Stimulated activated CD8-positive, alpha-beta memory T cell treated with anti-CD3 and anti-CD28 coated beads, Interleukin-4, amount 100 ng/mL, for 1 hour (primary cell): ENCODE measurements at regions not wholly inside any gene's neighbourhood (a gene's known extent, or its start where the extent isn't known, plus 50 kb on each side); places are given as distances from the start of the nearest gene placed in this dataset.

Source experiments
- DNase-seq, 2 donors: peaks; one replicate each; pipeline ENCODE4 v3.0.0-alpha.2; 2020; ENCODE audit warnings: low read depth in 2 of 2, low spot score in 1 of 2

- no peak for DNase-seq
Observed at GRCh38 chr11:127458561-127458960, 458.0 kb upstream of the KIRREL3 start.

DNA sequence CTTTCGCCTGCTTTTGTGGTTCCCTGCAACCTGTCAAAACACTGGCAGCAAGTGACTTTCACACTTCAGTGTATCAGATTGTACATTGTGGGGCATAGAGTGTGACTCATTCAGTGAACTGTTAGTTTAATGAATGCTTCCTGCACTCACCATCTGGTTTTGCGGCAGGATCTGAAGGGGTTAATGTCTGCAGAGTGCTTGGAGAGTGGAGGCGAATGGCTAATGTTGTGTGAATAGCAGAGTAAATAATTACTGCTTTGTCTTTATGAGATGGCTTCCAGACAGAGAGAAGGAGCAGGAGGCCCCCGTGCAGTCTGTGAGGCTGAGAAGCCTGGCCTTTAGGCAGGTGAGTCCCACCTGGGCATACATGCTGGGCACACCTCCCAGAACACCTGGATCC lies 454.3 kb upstream of the KIRREL3 start:
- DNase-seq = no peak

DNA sequence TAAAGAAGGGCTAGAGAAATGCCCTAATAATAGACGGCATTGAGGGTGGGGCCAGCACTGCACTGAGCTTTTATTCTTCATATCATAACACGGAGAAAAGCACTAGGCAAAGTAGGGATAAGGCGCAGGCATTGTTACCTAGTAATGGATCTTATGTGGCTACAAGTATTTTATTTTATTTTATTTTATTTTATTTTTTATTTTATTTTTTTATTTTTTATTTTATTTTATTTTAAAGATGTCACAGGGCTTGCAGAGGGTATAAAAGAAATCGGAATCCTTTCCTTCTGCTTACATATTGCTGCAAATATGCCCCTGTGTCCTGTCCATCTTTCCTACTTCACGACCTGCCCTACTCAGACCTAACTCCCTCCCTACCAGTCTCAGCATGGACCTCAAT lies 452.0 kb upstream of the KIRREL3 start:
- no peak for DNase-seq

DNA sequence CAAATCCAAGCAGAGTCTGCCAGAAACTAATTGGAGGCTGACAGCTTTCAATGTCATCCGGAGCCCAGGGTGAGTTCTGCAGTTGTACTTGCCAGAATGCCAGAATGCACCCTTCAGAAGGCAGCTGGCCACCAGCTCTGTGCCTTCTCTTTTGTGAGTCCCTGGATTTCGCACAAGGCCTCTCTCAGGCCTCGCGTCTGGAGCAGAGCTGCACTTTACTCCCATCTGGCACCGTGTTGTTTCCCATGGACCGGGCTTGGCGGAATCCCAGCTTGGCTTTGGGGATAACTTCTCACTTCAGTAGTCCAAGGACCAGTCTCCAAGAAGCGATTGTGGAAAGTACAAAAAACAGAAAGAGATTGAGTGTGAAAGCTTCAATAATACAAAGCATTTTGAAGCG lies 451.3 kb upstream of the KIRREL3 start:
- DNase-seq = no peak

DNA sequence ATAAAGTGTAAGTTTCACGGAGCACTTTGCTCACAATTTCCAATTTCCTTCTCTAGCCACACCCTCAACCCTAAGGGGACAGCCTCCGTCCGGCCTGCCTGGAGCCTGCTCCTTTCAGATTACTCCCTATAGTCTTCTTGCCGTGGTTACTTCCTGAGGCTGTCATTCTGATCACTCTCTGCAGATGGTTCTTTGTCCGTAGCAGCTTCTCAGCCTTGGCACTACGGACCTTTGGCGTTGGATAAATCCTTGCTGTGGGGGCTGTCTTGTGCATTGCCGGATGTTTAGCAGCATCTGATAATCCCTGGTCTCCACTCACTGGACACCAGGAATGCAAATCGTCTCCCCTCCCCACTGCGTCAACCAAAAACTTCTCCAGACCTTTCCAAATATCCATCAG lies 447.5 kb upstream of the KIRREL3 start:
- no peak for DNase-seq

DNA sequence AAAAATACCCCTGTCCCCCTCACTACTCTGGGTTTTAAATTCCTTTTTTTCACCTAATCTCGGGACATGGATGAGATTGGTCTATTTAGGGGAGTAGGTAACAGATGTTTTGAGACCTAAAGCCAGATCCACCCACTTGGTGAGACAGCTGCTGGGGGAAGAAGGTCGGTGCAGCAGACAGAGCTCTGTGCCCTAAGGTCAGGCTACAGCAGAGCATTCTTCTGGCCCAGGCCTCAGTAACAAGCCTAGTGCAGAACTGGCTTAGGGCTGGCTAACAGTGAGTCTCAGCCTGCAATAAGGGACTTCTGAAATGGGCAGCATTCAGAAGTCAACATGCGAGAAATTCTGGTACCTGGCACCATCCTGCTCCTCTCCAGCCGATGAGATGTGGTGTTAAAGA lies 444.9 kb upstream of the KIRREL3 start:
- no peak for DNase-seq

DNA sequence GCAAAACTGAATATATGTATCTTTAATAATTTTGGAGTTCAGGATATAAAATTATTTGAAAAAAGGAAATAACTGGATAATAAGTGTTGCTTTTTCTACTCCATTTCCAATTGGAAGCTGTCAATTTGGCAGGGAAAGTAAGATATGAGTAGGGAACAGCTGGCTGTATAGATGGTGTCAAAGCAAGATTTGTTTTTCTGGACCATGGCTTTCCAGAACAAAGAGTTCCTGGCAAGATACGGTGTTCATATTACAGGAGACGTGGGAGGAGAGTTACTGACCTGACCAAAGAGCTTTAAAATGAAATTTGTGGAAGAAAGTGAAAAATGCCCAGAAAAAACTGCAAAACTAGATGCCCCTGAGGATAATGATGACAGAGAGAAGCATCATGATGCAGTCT lies 442.7 kb upstream of the KIRREL3 start:
- no peak for DNase-seq

DNA sequence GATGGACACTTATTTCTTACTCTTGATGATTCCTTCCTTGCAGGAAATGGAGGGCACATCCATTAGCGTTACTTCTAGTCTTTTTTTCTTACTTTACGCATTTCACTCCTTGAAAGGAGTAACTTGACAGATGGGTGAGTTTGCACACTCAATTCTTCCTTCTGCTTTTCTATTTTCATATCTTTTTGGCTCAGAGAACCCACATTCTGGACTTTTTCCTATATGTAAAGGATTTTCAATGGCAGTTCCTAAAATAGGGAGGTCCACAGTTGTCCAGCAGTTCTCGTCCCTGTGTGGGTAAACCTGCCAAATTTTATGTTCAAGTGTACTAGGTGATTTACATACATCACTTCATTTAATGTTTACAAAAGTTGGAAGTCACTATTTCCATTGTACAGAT lies 440.0 kb upstream of the KIRREL3 start:
- no peak for DNase-seq

DNA sequence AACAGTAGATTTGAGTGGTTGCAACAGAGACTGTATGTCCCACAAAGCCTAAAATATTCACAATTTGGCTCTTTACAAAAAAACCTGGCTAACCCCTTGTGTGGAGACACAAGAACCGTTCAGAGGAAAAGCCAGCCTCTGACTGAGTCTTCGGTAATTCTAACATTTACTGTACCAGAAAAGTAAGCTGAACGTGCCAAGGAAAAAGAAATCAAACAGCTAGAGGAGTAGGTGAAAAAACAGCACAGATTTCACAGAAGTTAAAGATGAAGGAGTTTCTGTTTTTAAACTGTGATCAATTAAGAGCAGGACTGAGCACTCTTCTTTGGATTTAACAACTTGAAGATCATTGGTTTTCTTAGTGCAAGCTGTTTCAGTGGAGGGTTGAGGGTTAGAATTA lies 424.7 kb upstream of the KIRREL3 start:
- DNase-seq = no peak

- no peak for DNase-seq
Observed at GRCh38 chr11:127424661-127425060, 424.1 kb upstream of the KIRREL3 start.

DNA sequence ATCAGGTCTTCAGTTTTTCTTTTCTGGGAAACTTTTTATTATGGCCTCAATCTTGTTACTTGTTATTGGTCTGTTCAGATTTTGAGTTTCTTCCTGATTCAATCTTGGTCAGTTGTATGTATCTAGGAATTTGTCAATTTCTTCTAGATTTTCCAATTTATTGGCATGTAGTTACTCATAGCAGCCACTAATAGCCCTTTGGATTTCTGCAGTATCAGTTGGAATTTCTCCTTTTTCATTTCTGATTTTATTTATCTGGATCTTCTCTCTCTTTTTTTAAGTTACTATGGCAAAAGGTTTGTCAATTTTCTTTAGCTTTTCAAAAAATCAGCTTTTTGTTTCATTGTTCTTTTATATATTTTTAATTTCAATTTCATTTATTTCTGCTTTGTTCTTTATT lies 419.6 kb upstream of the KIRREL3 start:
- DNase-seq = no peak

- DNase-seq = no peak
Observed at GRCh38 chr11:127412722-127413380, 412.3 kb upstream of the KIRREL3 start.

- DNase-seq = no peak
Observed at GRCh38 chr11:127412234-127412633, 411.7 kb upstream of the KIRREL3 start.

DNA sequence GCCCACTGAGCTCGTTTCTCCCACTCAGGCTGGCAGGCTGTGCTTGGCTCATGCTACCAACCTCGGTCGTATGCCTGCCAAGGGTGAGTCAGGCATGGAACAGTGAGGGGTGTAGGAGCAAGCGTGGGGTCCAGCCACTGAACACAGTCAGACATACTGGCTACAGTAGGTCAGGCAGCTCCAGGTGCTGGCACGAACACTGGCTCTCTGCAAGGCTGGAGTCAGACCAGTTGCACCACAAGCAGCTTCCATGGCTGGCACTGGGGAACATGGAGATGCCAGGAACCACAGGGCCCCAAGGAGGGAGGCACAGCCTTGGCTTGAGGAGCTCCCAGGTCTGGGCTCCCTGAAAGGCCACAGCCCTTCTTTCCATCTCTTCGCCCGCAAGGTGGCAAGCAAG lies 410.7 kb upstream of the KIRREL3 start:
- DNase-seq = no peak

DNA sequence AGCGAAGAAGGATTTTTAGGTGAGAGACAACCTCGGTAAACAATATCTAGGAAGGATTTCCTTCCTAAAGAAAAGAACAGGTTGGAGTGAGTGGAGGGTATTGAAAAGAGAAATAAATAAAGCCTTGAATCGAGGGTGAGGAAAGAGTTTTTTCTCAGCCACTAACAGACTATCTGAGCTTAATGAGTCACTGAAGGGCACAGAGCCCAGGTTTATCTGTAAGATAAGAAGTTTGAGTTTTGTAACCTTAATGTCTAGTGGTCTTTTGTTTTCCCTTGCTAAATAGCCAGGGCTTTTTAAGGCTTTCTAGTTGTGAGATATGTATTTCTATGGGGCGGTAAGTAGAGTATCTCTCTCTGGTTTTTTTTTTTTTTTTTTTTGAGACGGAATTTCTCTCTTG lies 394.5 kb upstream of the KIRREL3 start:
- no peak for DNase-seq

DNA sequence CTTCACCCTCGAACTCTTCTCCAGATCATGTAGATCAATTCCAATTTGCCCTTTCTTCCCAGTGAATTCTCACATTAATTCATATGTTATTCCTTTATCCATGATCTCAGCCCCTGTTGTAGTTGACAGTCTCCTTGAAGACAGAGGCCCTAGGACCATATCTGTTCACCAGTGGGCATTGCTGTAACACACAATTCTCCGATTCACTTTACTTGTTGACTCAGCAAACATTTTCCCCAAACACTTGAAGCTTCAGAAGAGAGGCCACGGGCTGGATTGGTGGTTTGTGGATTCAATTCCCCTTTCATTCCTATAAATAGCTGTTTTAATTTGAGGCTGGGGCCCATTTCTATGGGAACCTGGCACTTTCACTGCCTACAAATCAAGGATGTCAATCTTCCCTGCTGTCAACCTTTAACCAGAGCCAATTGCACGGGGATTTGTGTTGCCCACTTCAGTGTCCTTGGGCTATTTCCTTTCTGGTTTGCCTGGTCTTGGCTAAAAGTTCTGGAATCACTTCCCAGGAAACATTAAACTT lies 393.0 kb upstream of the KIRREL3 start:
- no peak for DNase-seq

DNA sequence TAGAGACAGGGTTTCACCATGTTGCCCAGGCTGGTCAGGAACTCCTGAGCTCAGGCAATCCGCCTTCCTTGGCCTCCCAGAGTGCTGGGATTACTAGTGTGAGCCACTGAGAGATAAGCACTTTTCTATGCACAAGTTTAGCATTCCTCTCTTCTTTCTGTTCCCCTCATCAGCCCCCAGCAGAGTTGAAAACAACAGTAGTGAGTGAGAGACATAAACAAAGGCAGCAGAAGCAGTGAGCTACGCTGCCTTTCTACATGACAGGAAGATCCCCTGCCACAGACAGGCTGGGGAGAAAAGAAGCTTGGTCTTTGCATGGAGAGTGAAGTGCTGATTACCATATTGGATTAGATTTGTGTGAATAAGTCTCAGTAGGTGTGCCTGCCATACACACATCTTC lies 392.0 kb upstream of the KIRREL3 start:
- no peak for DNase-seq

DNA sequence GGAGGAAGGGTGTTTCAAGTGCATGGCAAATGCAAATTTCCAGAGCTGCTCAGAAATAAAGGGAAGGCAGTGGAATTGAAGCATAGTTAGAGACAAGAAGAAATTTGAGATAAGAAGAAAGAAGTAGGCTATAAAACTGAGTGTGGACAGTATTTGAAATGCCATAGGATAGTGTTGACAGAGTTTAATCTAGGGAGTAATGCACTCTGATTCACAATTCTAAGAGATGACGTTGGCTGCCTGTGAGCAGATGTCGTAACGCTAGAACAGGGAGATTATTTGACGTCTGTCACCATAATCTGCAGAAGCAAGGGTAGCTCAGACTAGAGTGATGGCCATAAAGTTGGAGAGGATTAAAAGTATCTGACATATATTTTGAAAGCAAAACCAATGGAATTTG lies 389.9 kb upstream of the KIRREL3 start:
- DNase-seq = no peak

- no peak for DNase-seq
Observed at GRCh38 chr11:127385071-127385470, 384.5 kb upstream of the KIRREL3 start.

DNA sequence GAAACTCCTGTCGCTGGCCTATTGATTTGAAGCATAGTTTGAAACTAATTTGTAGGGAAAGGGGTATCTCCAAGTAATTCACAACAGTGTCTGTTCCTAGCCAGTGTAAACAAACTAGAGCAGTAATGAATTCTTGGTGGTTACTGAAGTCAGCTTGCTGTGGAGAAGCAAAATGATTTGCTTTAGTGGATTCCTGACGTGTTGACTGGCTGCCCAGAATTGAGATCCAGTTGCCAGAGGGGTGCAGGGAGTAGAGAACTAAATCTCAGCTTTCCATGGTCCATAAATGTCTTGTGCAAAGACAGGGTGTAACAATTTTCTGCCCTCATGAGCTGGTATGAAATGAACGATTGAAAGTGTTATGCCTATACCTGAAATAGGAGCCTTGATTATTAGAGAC lies 382.5 kb upstream of the KIRREL3 start:
- no peak for DNase-seq

DNA sequence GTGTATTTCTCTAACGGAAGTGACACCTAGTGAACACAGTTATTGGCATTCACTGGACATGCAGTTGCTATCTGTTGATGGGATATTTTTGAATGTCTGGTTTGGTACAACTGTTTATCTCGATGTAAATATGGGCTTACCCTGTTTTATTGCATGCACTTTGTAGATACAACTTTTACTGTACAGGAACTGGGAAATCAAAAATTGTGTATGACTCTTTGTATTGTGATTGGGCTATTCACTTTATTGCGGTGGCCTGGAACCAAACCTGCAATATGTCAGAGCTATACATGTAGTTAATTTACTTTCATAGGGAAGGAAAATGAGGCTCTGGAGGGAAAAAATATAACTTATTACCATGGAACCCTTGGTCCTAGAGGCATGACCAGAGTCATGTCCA lies 380.7 kb upstream of the KIRREL3 start:
- no peak for DNase-seq

DNA sequence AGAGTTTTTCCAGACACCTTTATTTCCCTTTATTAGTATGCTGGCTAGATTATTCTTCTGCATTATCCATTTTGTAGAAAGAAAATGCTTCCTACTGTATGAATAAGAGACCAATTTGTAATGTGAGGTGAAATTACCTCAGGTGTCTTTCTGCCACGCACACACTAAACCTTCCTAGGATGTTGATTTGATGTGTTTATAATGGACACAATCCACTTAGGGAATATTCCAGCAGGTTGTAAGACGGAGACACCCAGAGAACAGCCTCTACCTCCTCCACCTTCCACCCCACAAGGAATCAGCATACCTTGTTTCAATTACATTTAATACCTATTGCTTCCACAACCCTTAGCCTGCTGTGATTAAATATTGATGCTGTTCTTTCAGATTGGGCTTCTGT lies 379.1 kb upstream of the KIRREL3 start:
- DNase-seq = no peak

DNA sequence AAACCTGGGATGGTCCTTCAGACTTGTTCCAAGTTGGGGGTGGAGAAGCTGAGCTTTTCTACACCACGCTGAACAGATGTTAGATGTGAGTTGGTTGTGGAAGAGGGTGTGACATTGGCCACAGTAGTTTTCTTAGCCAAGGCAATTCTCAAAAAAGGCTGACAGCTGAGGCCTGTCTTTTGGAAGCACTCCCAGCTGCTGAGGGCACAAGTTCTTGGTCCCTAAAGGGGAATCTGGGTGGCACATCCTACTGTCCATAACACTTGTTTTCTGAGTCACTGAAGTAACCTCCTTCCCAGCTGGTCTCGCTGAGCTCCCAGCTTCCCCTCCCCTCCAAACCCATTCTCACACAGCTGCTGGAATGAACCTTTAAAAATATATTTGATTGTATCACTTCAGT lies 375.7 kb upstream of the KIRREL3 start:
- DNase-seq = no peak

DNA sequence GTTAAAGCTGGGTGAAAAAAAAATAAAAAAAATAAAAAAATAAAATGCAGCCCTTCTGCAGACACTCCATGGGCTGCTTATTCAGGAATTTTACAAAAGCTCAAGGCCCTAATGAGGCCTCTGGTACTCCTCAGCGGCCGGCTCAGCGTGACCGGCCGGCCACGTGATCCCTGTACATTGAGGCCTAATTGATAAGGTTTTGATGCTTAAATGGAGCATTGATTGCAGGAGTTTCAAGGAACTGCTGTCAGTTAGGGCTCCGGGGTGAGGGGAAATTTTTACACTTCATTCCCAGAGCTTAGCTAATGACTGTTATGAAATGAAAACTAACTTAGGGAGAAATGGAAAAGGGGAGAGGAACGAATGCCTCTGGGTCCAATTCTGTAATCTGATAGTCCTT lies 368.8 kb upstream of the KIRREL3 start:
- no peak for DNase-seq
